ENCODE measurements at regions not wholly inside any gene's neighbourhood (a gene's known extent, or its start where the extent isn't known, plus 50 kb on each side); places are given as distances from the start of the nearest gene placed in this dataset.
"Not testable (repeated sequence)": the region's sequence is repeated elsewhere in the genome, so short reads cannot be mapped to it uniquely, and the experiment has no call there.

GRCh38 chr11:135019343-135019871 is 607.4 kb upstream of the B3GAT1 start:
- TF ChIP-seq EP300 (IDR thresholded peaks at IDR 0.05) (no peak), POLR2A (IDR thresholded peaks at IDR 0.05) (no peak)
- DNase-seq, result no peak
- H3K9me3 ChIP-seq, result no peaks in the 10 kb centered on the region
- no peaks in the 10 kb centered on the region for H3K36me3 ChIP-seq
- H3K4me3 ChIP-seq, result no peak overlapping the region
- H3K4me1 ChIP-seq, result no peaks in the 10 kb centered on the region
- no peaks in the 10 kb centered on the region for H3K27me3 ChIP-seq
- WGBS, 2 donors, result 62 to 66% methylated on average over 8 of the region's 8 CpGs
- H3K27ac ChIP-seq, result no peak overlapping the region
- ATAC-seq (ENCODE audit: low FRiP score in 2 of 2), result no peak

GRCh38 chr11:135017296-135017695 is 605.3 kb upstream of the B3GAT1 start:
- H3K9me3 ChIP-seq, result no peaks in the 10 kb centered on the region
- WGBS, 2 donors, result 66 to 75% methylated on average over 4 of the region's 4 CpGs
- no peak overlapping the region for H3K4me3 ChIP-seq
- no peaks in the 10 kb centered on the region for H3K36me3 ChIP-seq
- H3K4me1 ChIP-seq, result no peaks in the 10 kb centered on the region
- DNase-seq (no peak), ATAC-seq (ENCODE audit: low FRiP score in 2 of 2) (no peak)
- TF ChIP-seq POLR2AphosphoS5 (IDR thresholded peaks at IDR 0.05) (no peak), EP300 (IDR thresholded peaks at IDR 0.05) (no peak), POLR2A (IDR thresholded peaks at IDR 0.05) (no peak)
- TF ChIP-seq, protein P1, sequence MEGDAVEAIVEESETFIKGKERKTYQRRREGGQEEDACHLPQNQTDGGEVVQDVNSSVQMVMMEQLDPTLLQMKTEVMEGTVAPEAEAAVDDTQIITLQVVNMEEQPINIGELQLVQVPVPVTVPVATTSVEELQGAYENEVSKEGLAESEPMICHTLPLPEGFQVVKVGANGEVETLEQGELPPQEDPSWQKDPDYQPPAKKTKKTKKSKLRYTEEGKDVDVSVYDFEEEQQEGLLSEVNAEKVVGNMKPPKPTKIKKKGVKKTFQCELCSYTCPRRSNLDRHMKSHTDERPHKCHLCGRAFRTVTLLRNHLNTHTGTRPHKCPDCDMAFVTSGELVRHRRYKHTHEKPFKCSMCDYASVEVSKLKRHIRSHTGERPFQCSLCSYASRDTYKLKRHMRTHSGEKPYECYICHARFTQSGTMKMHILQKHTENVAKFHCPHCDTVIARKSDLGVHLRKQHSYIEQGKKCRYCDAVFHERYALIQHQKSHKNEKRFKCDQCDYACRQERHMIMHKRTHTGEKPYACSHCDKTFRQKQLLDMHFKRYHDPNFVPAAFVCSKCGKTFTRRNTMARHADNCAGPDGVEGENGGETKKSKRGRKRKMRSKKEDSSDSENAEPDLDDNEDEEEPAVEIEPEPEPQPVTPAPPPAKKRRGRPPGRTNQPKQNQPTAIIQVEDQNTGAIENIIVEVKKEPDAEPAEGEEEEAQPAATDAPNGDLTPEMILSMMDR (IDR thresholded peaks at IDR 0.05), result no peak
- H3K27me3 ChIP-seq, result no peaks in the 10 kb centered on the region
- H3K27ac ChIP-seq, result no peak overlapping the region

GRCh38 chr11:135015966-135016365 is 603.9 kb upstream of the B3GAT1 start:
- 76 to 78% methylated on average over 3 of the region's 3 CpGs for WGBS, 2 donors
- H3K27me3 ChIP-seq, result no peaks in the 10 kb centered on the region
- no peak overlapping the region for H3K4me3 ChIP-seq
- H3K4me1 ChIP-seq, result no peaks in the 10 kb centered on the region
- no peaks in the 10 kb centered on the region for H3K9me3 ChIP-seq
- TF ChIP-seq POLR2A (IDR thresholded peaks at IDR 0.05), result no peak
- TF ChIP-seq EP300 (IDR thresholded peaks at IDR 0.05), result no peak
- no peak for TF ChIP-seq POLR2AphosphoS5 (IDR thresholded peaks at IDR 0.05)
- TF ChIP-seq, protein P1 (IDR thresholded peaks at IDR 0.05), result no peak
- DNase-seq, result no peak
- H3K36me3 ChIP-seq, result no peaks in the 10 kb centered on the region
- no peak overlapping the region for H3K27ac ChIP-seq
- ATAC-seq (ENCODE audit: low FRiP score in 2 of 2), result no peak

DNA sequence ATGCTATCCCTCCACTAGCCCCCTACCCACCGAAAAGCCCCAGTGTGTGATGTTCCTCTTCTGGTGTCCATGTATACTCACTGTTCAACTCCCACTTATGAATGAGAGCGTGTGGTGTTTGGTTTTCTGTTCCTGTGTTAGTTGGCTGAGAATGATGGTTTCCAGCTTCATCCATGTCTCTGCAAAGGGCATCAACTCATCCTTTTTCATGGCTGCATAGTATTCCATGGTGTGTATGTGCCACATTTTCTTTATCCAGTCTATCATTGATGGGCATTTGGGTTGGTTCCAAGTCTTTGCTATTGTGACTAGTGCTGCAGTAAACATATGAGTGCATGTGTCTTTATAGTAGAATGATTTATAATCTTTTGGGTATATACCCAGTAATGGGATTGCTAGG is 599.3 kb upstream of the B3GAT1 start:
- not testable (repeated sequence) for H3K9me3 ChIP-seq; H3K27ac ChIP-seq; ATAC-seq (ENCODE audit: low FRiP score in 2 of 2); H3K4me3 ChIP-seq; H3K36me3 ChIP-seq; DNase-seq; H3K4me1 ChIP-seq; H3K27me3 ChIP-seq
- 88 to 92% methylated on average over 2 of the region's 2 CpGs for WGBS, 2 donors

DNA sequence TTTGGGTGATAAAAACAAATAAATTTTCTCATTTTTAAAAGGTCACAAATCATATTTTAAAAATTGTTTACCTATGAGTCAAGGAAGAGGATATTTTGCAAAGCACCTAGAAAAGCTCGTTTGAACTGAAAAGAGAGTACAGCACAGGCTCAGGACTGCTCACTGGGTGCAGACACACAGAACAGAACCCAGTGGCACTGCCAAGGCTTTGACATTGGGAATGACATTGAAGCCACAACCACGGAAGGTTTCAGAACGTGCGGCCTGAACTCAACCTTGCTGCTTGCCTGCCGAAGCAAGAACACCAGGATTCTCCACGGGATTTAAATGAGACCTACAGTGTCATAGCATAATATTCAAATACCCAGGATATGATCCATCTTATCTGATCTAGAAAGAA is 597.1 kb upstream of the B3GAT1 start:
- no peak overlapping the region for H3K27ac ChIP-seq
- H3K4me3 ChIP-seq, result no peak overlapping the region
- no peaks in the 10 kb centered on the region for H3K36me3 ChIP-seq
- no peak for ATAC-seq (ENCODE audit: low FRiP score in 2 of 2)
- H3K27me3 ChIP-seq, result no peaks in the 10 kb centered on the region
- DNase-seq, result no peak
- H3K4me1 ChIP-seq, result no peaks in the 10 kb centered on the region
- H3K9me3 ChIP-seq, result no peaks in the 10 kb centered on the region
- TF ChIP-seq POLR2AphosphoS5 (IDR thresholded peaks at IDR 0.05) (no peak), POLR2A (IDR thresholded peaks at IDR 0.05) (no peak), EP300 (IDR thresholded peaks at IDR 0.05) (no peak)
- TF ChIP-seq, protein P1 (IDR thresholded peaks at IDR 0.05), result no peak
- WGBS, 2 donors, result 65 to 68% methylated on average over 6 of the region's 6 CpGs

GRCh38 chr11:135008412-135008811 is 596.4 kb upstream of the B3GAT1 start:
- no peak for DNase-seq
- H3K27me3 ChIP-seq, result no peaks in the 10 kb centered on the region
- TF ChIP-seq, protein P1 (IDR thresholded peaks at IDR 0.05), result no peak
- TF ChIP-seq POLR2A (IDR thresholded peaks at IDR 0.05) (no peak), POLR2AphosphoS5 (IDR thresholded peaks at IDR 0.05) (no peak), EP300 (IDR thresholded peaks at IDR 0.05) (no peak)
- H3K4me3 ChIP-seq, result no peak overlapping the region
- no peaks in the 10 kb centered on the region for H3K4me1 ChIP-seq
- H3K36me3 ChIP-seq, result no peaks in the 10 kb centered on the region
- H3K27ac ChIP-seq, result no peak overlapping the region
- no peak for ATAC-seq (ENCODE audit: low FRiP score in 2 of 2)
- H3K9me3 ChIP-seq, result no peaks in the 10 kb centered on the region
- WGBS, 2 donors, result 82 to 87% methylated on average over 4 of the region's 4 CpGs
